ENCODE measurements at regions not wholly inside any gene's neighbourhood (a gene's known extent, or its start where the extent isn't known, plus 50 kb on each side); places are given as distances from the start of the nearest gene placed in this dataset.

- H3K27me3 Mint-ChIP-seq = peaks cover 2% of the 10 kb centered on the region
- no peak overlapping the region for H3K27ac Mint-ChIP-seq
These were observed 183.8 kb upstream of the VCX3A start for GRCh38 chrX:6718766-6719165.

GRCh38 chrX:6708676-6709380 lies 173.9 kb upstream of the VCX3A start:
- no peaks in the 10 kb centered on the region for H3K36me3 Mint-ChIP-seq (ENCODE audit: low read depth)
- H3K27me3 Mint-ChIP-seq = no peaks in the 10 kb centered on the region
- no peak overlapping the region for H3K4me3 Mint-ChIP-seq
- H3K27ac Mint-ChIP-seq = no peak overlapping the region
- no peak for DNase-seq
- H3K4me1 Mint-ChIP-seq (ENCODE audit: low read depth) = no peaks in the 10 kb centered on the region
- H3K9me3 Mint-ChIP-seq = no peaks in the 10 kb centered on the region

More at GRCh38 chrX:6718766-6719165, 183.8 kb upstream of the VCX3A start:
- no peak for DNase-seq
- Mint-ChIP-seq H3K4me1 (ENCODE audit: low read depth) (no peaks in the 10 kb centered on the region), H3K9me3 (no peaks in the 10 kb centered on the region), H3K36me3 (ENCODE audit: low read depth) (no peaks in the 10 kb centered on the region), H3K4me3 (no peak overlapping the region)

- no peak overlapping the region for H3K27ac Mint-ChIP-seq
- H3K4me1 Mint-ChIP-seq (ENCODE audit: low read depth) = no peaks in the 10 kb centered on the region
- H3K36me3 Mint-ChIP-seq (ENCODE audit: low read depth) = no peaks in the 10 kb centered on the region
- no peak for DNase-seq
- H3K27me3 Mint-ChIP-seq = no peaks in the 10 kb centered on the region
- no peak overlapping the region for H3K4me3 Mint-ChIP-seq
- H3K9me3 Mint-ChIP-seq = no peaks in the 10 kb centered on the region
These were observed 173.1 kb upstream of the VCX3A start for GRCh38 chrX:6708041-6708440.

- Mint-ChIP-seq H3K4me1 (ENCODE audit: low read depth) (no peaks in the 10 kb centered on the region), H3K9me3 (no peaks in the 10 kb centered on the region), H3K4me3 (no peak overlapping the region), H3K36me3 (ENCODE audit: low read depth) (no peaks in the 10 kb centered on the region), H3K27me3 (no peaks in the 10 kb centered on the region), H3K27ac (no peak overlapping the region)
- DNase-seq = no peak
These were observed 172.6 kb upstream of the VCX3A start for GRCh38 chrX:6707497-6707896.

GRCh38 chrX:6701085-6701484 lies 166.2 kb upstream of the VCX3A start:
- Mint-ChIP-seq H3K27me3 (no peaks in the 10 kb centered on the region), H3K4me3 (no peak overlapping the region), H3K36me3 (ENCODE audit: low read depth) (no peaks in the 10 kb centered on the region), H3K9me3 (no peaks in the 10 kb centered on the region), H3K4me1 (ENCODE audit: low read depth) (no peaks in the 10 kb centered on the region), H3K27ac (no peak overlapping the region)
- DNase-seq = no peak

- H3K27me3 Mint-ChIP-seq = peaks cover 4% of the 10 kb centered on the region
- no peaks in the 10 kb centered on the region for H3K36me3 Mint-ChIP-seq (ENCODE audit: low read depth)
- H3K9me3 Mint-ChIP-seq = no peaks in the 10 kb centered on the region
- no peak overlapping the region for H3K27ac Mint-ChIP-seq
- no peaks in the 10 kb centered on the region for H3K4me1 Mint-ChIP-seq (ENCODE audit: low read depth)
- H3K4me3 Mint-ChIP-seq = no peak overlapping the region
- DNase-seq = no peak
These were observed 160.8 kb upstream of the VCX3A start for GRCh38 chrX:6695717-6696116.

- H3K4me3 Mint-ChIP-seq = no peak overlapping the region
- H3K27ac Mint-ChIP-seq = no peak overlapping the region
- no peak for DNase-seq
- H3K36me3 Mint-ChIP-seq (ENCODE audit: low read depth) = no peaks in the 10 kb centered on the region
- H3K27me3 Mint-ChIP-seq = peaks cover 4% of the 10 kb centered on the region
- H3K9me3 Mint-ChIP-seq = no peaks in the 10 kb centered on the region
- no peaks in the 10 kb centered on the region for H3K4me1 Mint-ChIP-seq (ENCODE audit: low read depth)
These were observed 160.1 kb upstream of the VCX3A start for GRCh38 chrX:6694977-6695376.

- no peak overlapping the region for H3K4me3 Mint-ChIP-seq
- no peaks in the 10 kb centered on the region for H3K4me1 Mint-ChIP-seq (ENCODE audit: low read depth)
- no peaks in the 10 kb centered on the region for H3K36me3 Mint-ChIP-seq (ENCODE audit: low read depth)
- H3K9me3 Mint-ChIP-seq = peaks cover 4% of the 10 kb centered on the region
- no peak overlapping the region for H3K27ac Mint-ChIP-seq
- peaks cover 4% of the 10 kb centered on the region for H3K27me3 Mint-ChIP-seq
- no peak for DNase-seq
These were observed 159.3 kb upstream of the VCX3A start for GRCh38 chrX:6694221-6694620.

GRCh38 chrX:6693051-6693450 lies 158.1 kb upstream of the VCX3A start:
- H3K27me3 Mint-ChIP-seq = peaks cover 4% of the 10 kb centered on the region
- DNase-seq = no peak

GRCh38 chrX:6685489-6685888 lies 150.6 kb upstream of the VCX3A start:
- Mint-ChIP-seq H3K4me3 (no peak overlapping the region), H3K9me3 (peaks cover 7% of the 10 kb centered on the region), H3K27ac (no peak overlapping the region), H3K27me3 (no peaks in the 10 kb centered on the region), H3K36me3 (ENCODE audit: low read depth) (no peaks in the 10 kb centered on the region), H3K4me1 (ENCODE audit: low read depth) (no peaks in the 10 kb centered on the region)
- DNase-seq = no peak

More at GRCh38 chrX:6693051-6693450, 158.1 kb upstream of the VCX3A start:
- Mint-ChIP-seq H3K4me3 (no peak overlapping the region), H3K9me3 (peaks cover 7% of the 10 kb centered on the region), H3K4me1 (ENCODE audit: low read depth) (no peaks in the 10 kb centered on the region), H3K36me3 (ENCODE audit: low read depth) (no peaks in the 10 kb centered on the region), H3K27ac (no peak overlapping the region)

- Mint-ChIP-seq H3K27ac (no peak overlapping the region), H3K4me3 (no peak overlapping the region), H3K27me3 (peaks cover 1% of the 10 kb centered on the region), H3K4me1 (ENCODE audit: low read depth) (no peaks in the 10 kb centered on the region), H3K9me3 (peaks cover 2% of the 10 kb centered on the region), H3K36me3 (ENCODE audit: low read depth) (no peaks in the 10 kb centered on the region)
- no peak for DNase-seq
These were observed 148.4 kb upstream of the VCX3A start for GRCh38 chrX:6683353-6683752.

- Mint-ChIP-seq H3K27ac (no peak overlapping the region), H3K4me3 (no peak overlapping the region), H3K36me3 (ENCODE audit: low read depth) (no peaks in the 10 kb centered on the region), H3K4me1 (ENCODE audit: low read depth) (no peaks in the 10 kb centered on the region), H3K9me3 (no peaks in the 10 kb centered on the region), H3K27me3 (peaks cover 3% of the 10 kb centered on the region)
- DNase-seq = no peak
These were observed 146.7 kb upstream of the VCX3A start for GRCh38 chrX:6681521-6682145.

GRCh38 chrX:6679988-6680387 lies 145.1 kb upstream of the VCX3A start:
- Mint-ChIP-seq H3K9me3 (no peaks in the 10 kb centered on the region), H3K27ac (no peak overlapping the region), H3K4me3 (no peak overlapping the region), H3K4me1 (ENCODE audit: low read depth) (no peaks in the 10 kb centered on the region), H3K27me3 (peaks cover 3% of the 10 kb centered on the region), H3K36me3 (ENCODE audit: low read depth) (no peaks in the 10 kb centered on the region)
- DNase-seq = no peak

- Mint-ChIP-seq H3K9me3 (no peaks in the 10 kb centered on the region), H3K27me3 (peaks cover 3% of the 10 kb centered on the region), H3K4me1 (ENCODE audit: low read depth) (no peaks in the 10 kb centered on the region), H3K4me3 (no peak overlapping the region), H3K36me3 (ENCODE audit: low read depth) (no peaks in the 10 kb centered on the region), H3K27ac (no peak overlapping the region)
- no peak for DNase-seq
These were observed 144.6 kb upstream of the VCX3A start for GRCh38 chrX:6679550-6679949.

- no peaks in the 10 kb centered on the region for H3K9me3 Mint-ChIP-seq
- H3K4me1 Mint-ChIP-seq (ENCODE audit: low read depth) = no peaks in the 10 kb centered on the region
- no peak for DNase-seq
- H3K36me3 Mint-ChIP-seq (ENCODE audit: low read depth) = no peaks in the 10 kb centered on the region
- no peak overlapping the region for H3K27ac Mint-ChIP-seq
- peaks cover 3% of the 10 kb centered on the region for H3K27me3 Mint-ChIP-seq
- H3K4me3 Mint-ChIP-seq = no peak overlapping the region
These were observed 143.4 kb upstream of the VCX3A start for GRCh38 chrX:6678313-6678712.

All from activated T-cell treated with anti-CD3 and anti-CD28 coated beads, Interleukin-2, amount 50 U/mL, for 24 hours (primary cell).